ENCODE measurements at regions not wholly inside any gene's neighbourhood (a gene's known extent, or its start where the extent isn't known, plus 50 kb on each side); places are given as distances from the start of the nearest gene placed in this dataset.
"Not testable (repeated sequence)": the region's sequence is repeated elsewhere in the genome, so short reads cannot be mapped to it uniquely, and the experiment has no call there.

DNA sequence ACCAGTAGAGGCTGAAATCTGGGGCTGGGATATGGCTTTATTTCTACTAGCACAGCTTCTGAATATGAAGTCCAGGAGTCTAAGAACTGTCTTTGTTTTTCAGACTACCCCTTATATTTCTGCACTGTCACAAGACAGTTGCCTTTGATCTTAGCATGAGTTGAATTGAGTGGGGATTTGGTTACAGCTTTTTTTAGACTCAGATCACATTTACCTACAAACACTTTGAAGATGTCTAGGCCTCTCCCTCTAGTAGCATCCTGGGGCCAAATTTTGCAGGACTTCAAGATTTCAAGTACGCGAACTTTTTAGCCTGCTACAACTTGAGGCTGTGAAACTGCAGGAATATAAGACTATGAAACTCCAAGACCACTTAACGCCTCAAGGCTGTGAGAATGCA lies 240.2 kb downstream of the NEBL start:
- no peak for DNase-seq (ENCODE audit: low spot score)

DNA sequence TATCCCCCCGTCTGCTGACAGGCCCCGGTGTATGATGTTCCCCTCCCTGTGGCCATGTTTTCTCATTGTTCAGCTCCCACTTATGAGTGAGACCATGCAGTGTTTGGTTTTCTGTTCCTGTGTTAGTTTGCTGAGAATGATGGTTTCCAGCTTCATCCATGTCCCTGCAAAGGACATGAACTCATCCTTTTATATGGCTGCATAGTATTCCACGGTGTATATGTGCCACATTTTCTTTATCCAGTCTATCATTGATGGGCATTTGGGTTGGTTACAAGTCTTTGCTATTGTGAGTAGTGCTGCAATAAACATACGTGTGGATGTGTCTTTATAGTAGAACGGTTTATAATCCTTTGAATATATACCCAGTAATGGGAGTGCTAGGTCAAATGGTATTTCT lies 244.7 kb downstream of the NEBL start:
- DNase-seq (ENCODE audit: low spot score): not testable (repeated sequence)

DNA sequence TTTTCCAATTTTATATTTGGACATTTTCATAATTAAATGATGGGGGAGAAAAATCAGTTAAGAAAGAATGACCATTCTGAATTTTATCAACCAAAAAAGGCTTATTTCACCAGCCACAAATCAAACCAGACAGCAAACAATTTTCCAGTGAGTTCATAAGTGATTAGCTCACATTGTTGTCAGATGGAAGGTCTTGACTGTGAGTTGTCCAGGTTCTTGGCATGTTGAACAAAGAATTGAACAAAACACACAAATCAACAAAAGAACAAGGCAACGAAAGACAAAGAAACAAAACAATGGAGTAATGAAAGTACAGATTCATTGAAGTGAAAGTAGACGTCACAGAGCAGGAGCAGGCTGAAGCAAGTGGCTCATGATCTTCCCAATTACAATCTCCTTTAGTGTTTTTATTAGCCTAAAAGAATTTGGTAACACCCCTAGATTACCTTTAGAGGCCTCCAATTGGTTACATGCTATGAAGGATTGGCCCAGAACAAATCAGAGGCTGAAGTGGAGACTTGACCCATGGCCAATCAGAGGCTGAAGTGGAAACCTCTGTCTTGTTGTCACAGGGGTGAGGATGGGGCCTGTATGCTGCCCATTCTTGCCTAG lies 248.7 kb downstream of the NEBL start:
- DNase-seq (ENCODE audit: low spot score): no peak

DNA sequence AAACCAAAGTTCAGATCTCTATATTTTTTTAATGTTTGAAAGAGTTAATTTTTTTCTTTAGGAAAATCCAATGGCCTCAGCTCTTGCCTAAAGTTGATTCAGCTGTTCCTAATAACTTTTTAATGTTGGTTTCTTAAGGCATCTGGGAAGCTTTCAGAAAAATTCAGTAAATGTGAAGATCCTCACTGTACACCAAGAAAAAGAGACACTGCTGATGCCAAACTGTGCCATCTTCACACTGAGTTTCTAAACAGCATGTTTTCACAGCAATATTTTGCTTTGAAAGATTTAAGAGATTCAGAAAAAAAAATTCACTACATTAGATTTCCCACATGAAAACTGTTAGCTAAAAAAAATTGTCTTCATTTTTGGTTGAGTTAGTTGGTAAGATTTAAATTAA lies 249.4 kb downstream of the NEBL start:
- DNase-seq (ENCODE audit: low spot score): no peak

DNA sequence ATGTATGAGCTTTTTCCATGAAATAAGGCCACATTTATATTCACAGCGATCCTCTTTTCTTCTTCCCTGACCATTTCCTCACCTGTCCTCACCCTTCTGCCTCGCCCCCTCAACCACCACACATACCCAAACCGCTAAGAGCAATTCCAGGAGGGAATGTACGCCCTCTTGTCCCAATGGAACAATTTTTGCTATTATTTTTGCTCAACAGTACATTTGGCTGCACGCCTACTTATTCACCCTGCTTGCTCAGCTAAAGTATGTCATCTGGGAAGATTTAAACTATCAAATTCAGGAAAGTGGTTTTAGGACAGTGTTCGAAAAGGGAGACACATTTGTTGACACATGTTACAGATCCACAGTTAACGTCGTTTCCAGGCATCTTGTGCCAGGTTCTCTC lies 252.7 kb downstream of the NEBL start:
- no peak for DNase-seq (ENCODE audit: low spot score)

DNA sequence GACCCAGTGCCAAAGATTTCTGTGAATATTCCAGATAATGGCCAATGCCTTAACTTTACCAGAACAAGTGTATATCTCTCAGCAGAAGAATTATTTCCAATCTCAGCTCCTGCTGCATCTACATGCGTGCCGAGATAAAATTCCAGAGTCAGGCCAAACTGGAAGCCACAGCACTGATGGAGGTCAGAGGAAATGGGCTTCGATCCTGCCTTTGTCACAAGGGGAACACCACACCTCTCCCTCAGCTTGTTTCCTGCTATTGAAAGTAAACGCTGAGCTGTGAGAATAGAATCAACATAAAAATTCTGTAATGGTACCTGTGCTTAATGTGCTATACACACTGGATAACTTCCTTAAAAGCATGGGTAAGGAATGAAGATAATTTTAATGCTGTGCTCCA lies 255.5 kb downstream of the NEBL start:
- DNase-seq (ENCODE audit: low spot score): no peak

GRCh38 chr10:20635570-20635969 lies 261.5 kb downstream of the NEBL start:
- no peak for DNase-seq (ENCODE audit: low spot score)

GRCh38 chr10:20634839-20635238 lies 262.3 kb downstream of the NEBL start:
- no peak for DNase-seq (ENCODE audit: low spot score)

GRCh38 chr10:20633714-20634113 lies 263.4 kb downstream of the NEBL start:
- DNase-seq (ENCODE audit: low spot score): no peak

- no peak for DNase-seq (ENCODE audit: low spot score)
Observed at GRCh38 chr10:20632696-20633095, 264.4 kb downstream of the NEBL start.

GRCh38 chr10:20631229-20631628 lies 265.9 kb downstream of the NEBL start:
- DNase-seq (ENCODE audit: low spot score): no peak

DNA sequence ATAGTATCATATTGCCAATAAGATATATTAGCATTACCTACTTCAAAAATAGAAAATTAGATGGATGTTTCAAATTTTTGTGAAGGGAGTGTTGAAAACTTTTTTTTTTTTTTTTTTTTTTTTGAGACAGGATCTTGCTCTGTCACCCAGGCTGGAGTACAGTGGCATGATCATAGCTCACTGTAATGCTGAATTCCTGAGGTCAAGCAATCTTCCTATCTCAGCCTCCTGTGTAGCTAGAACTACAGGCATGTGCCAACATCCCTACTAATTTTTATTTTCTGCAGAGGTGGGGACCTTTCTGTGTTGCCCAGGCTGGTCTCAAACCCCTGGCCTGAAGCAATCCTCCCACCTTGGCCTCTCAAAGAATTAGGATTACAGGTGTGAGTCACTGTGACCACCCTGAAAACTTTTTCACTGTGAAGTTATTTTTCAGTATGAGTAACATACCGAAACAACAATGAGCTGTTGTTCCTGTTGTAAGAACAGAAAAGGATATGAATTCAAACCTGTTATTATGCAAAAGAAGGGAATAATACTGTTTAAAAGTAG lies 266.9 kb downstream of the NEBL start:
- no peak for DNase-seq (ENCODE audit: low spot score)

DNA sequence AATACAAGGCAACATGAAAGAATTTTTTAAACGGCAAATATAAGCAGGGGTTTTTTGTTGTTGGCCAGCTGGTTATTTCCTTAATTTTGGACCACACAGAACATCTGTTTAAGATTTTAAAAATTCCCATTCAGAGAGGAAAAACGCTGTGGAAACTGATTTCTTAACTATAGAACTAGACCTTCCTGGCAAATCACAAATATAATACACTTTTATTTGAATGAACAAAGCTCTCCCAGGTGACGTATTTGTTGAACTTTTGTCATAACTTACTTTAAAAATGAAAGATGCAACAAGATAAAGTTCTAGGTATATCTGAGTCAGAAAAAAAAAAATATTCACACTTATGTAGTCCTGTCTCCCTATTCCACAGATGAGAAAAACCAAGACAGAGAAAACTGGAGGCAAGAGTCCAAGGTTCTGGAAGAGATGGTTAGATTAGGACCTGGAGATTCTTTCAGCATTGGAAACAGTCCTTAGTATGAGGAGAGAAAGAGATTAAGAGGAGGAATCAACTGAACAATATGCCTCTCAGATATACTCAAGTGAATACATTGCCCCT lies 269.1 kb downstream of the NEBL start:
- no peak for DNase-seq (ENCODE audit: low spot score)

DNA sequence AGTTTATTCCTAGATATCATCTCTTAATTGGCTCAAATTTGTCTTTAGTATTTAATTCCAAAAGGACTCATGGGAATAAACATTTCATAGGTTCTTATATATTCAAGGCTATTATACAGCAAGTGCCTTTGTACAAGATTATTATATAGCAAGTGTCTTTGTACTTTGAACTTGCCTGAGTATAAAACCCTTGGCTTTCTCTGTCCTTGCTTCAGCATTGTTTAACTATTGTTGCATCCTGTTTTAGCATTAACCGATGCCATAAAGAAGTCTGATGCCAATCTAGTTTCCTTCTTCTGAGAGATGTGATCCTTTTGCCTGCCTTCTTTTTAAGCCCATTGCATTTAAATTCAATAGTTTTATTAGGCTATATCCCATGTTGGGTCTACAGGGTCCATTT lies 270.0 kb downstream of the NEBL start:
- no peak for DNase-seq (ENCODE audit: low spot score)

GRCh38 chr10:20625868-20626267 lies 271.2 kb downstream of the NEBL start:
- no peak for DNase-seq (ENCODE audit: low spot score)

GRCh38 chr10:20624642-20625041 lies 272.5 kb downstream of the NEBL start:
- no peak for DNase-seq (ENCODE audit: low spot score)

- DNase-seq (ENCODE audit: low spot score): no peak
Observed at GRCh38 chr10:20623546-20623945, 273.6 kb downstream of the NEBL start.

GRCh38 chr10:20622531-20623211 lies 274.4 kb downstream of the NEBL start:
- DNase-seq (ENCODE audit: low spot score): no peak

GRCh38 chr10:20620981-20621380 lies 276.1 kb downstream of the NEBL start:
- no peak for DNase-seq (ENCODE audit: low spot score)

DNA sequence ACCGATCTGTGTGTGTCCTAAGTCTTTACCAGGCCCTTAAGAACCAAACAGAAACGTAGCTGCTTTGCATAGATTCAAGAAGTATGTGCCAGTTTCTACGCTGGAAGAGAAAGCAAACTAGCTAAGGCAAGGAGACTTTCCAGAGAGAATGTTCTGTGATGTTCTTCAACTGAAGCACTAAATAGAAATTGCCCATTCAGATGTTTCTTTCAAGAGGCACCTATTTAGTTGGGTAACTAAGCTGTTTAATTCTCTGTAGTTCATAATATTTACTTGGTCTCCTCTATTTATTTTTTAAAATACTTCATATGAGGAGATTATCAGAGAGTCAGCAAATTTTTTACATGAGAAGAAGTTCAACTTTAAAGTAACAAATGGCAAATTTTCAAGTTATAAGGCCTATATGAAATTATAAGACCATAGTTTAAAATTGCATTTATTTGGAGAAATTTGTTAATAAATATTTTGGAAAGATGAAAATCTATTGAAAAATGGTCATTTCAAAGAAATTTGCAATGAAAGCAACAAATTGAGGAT lies 279.0 kb downstream of the NEBL start:
- no peak for DNase-seq (ENCODE audit: low spot score)

DNA sequence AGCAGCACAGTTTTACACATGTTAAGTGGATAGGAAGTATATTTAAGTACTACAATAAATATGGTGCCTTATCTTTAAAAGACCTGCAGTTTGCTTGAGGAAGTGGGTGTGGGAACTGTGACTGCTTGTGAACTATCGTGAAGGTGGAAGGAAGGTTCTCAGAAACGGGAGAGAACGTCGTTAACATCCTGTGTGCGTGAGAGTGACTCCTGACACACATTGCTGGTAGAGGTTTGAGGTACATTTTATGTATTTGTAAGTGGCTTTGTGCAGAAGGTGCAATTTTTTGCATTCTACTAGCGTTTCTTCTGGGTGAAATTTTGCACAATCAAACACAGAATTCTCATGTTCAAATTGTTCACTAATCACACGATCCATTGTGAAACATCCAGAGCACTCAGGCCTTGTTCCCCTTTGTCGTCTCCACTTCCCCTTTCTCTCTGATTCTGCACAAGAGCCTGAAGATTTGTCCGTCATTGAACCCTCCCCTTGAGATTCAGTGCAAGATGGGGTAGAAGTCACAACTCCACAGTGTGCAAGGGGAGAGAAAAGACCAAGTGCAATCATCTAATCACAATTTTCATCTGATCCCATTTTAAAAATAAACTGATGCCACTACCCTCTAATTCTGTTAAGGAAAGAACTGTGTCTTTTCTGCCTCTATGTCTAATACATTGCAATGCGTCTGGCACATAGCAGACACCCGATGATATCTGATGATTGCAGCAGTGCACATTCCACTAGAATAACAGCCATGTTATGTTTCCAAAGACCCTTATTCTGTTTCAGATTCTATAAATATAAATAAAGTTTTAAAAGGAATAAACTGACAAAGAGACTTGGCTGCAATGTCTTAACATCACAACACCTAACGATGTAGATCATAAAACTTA lies 279.9 kb downstream of the NEBL start:
- no peak for DNase-seq (ENCODE audit: low spot score)

- no peak for DNase-seq (ENCODE audit: low spot score)
Observed at GRCh38 chr10:20616056-20616671, 280.9 kb downstream of the NEBL start.
